Mesendoderm (in vitro differentiated cells): ENCODE measurements at regions not wholly inside any gene's neighbourhood (a gene's known extent, or its start where the extent isn't known, plus 50 kb on each side); places are given as distances from the start of the nearest gene placed in this dataset.

Source experiments
- DNase-seq: peaks from one replicate; pipeline ENCODE4 v3.0.0; 2013
- H2AK5ac ChIP-seq: 2 replicates; pipeline ENCODE4 v1.6.1; 2013; ENCODE audit warnings: low read length, inconsistent platforms
- H2BK120ac ChIP-seq: 2 replicates; pipeline ENCODE4 v1.6.1; 2013; ENCODE audit warnings: low read depth, mild to moderate bottlenecking, low read length, moderate library complexity, mixed read lengths
- H2BK15ac ChIP-seq: replicated peaks from 2 replicates; pipeline ENCODE4 v1.6.1; 2013; ENCODE audit warnings: low read depth, mild to moderate bottlenecking, moderate library complexity
- H2BK5ac ChIP-seq: 2 replicates; pipeline ENCODE4 v1.6.1; 2013; ENCODE audit warnings: low read length, inconsistent platforms
- H3K18ac ChIP-seq: 2 replicates; pipeline ENCODE4 v1.6.1; 2013; ENCODE audit warnings: mild to moderate bottlenecking, low read length, mixed read lengths
- H3K23ac ChIP-seq: one replicate; pipeline ENCODE4 v1.6.1; 2013; ENCODE audit warnings: low read length
- H3K27ac ChIP-seq: 2 replicates; pipeline ENCODE4 v1.5.1; 2013; ENCODE audit warnings: low read depth, mild to moderate bottlenecking, inconsistent platforms, low read length, moderate library complexity
- H3K27me3 ChIP-seq: 2 replicates; pipeline ENCODE4 v1.6.1; 2013; ENCODE audit warnings: low read length, control low read depth, mild to moderate bottlenecking, inconsistent platforms; ENCODE audit not compliant: insufficient read depth, poor library complexity
- H3K36me3 ChIP-seq: 2 replicates; pipeline ENCODE4 v1.6.1; 2013; ENCODE audit warnings: low read length, inconsistent platforms; ENCODE audit not compliant: control insufficient read depth, insufficient read depth
- H3K4ac ChIP-seq: one replicate; pipeline ENCODE4 v1.6.1; 2013; ENCODE audit warnings: low read depth, mild to moderate bottlenecking, low read length, moderate library complexity
- H3K4me1 ChIP-seq: 2 replicates; pipeline ENCODE4 v1.6.1; 2013; ENCODE audit warnings: low read depth, low read length, inconsistent platforms; ENCODE audit not compliant: control insufficient read depth
- H3K4me2 ChIP-seq: 2 replicates; pipeline ENCODE4 v1.6.1; 2013; ENCODE audit warnings: low read length
- H3K4me3 ChIP-seq: 2 replicates; pipeline ENCODE4 v1.5.1; 2013; ENCODE audit warnings: mild to moderate bottlenecking, low read length
- H3K56ac ChIP-seq: one replicate; pipeline ENCODE4 v1.6.1; 2013; ENCODE audit warnings: low read length
- H3K79me1 ChIP-seq: 2 replicates; pipeline ENCODE4 v1.6.1; 2013; ENCODE audit warnings: low read length, inconsistent platforms
- H3K79me2 ChIP-seq: 2 replicates; pipeline ENCODE4 v1.6.1; 2013; ENCODE audit warnings: mild to moderate bottlenecking, low read length; ENCODE audit not compliant: control insufficient read depth, insufficient read depth
- H3K9ac ChIP-seq: 2 replicates; pipeline ENCODE4 v1.6.1; 2013; ENCODE audit warnings: low read length, inconsistent platforms
- H4K5ac ChIP-seq: one replicate; pipeline ENCODE4 v1.6.1; 2013; ENCODE audit warnings: low read length
- H4K8ac ChIP-seq: one replicate; pipeline ENCODE4 v1.6.1; 2013; ENCODE audit warnings: low read depth, mild to moderate bottlenecking, control low read depth, low read length, moderate library complexity
- WGBS: extraction: QIAGEN DNeasy Blood & Tissue Kit; methylation state at CpG from one replicate; pipeline ENCODE4 v1.1.7; 2013; ENCODE audit warnings: low lambda C conversion rate, missing lambda C conversion rate; ENCODE audit not compliant: insufficient coverage; ENCODE audit errors: extremely low coverage; 5-methylcytosine and 5-hydroxymethylcytosine counted together

DNA sequence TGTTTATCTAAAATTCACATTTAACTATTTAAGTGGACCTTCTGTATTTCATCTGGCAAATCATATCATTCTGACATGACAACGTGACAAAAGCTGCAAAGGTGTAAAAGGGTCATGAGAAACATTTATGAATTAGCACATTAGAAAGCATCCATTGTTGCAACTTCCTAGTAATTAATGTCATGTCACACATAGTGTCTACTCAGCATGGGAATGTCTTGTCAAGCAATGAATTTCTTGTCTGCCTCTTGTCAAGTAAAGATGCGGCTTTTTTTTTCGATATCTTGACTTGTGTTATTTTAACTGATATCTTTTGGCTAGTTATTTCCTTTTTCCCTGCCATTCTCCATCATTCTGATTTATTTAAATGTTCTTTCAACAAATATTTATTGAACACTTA, 463.5 kb upstream of the CXorf51B start:
- H2BK15ac ChIP-seq: no peak overlapping the region
- no peaks in the 10 kb centered on the region for H3K79me1 ChIP-seq
- WGBS: no CpG with 5 or more reads among the region's 3 CpGs
- no peak overlapping the region for H3K4me3 ChIP-seq
- H4K5ac ChIP-seq: no peak overlapping the region
- no peak for DNase-seq
- no peak overlapping the region for H2BK120ac ChIP-seq
- no peak overlapping the region for H2AK5ac ChIP-seq
- H3K4me2 ChIP-seq: no peak overlapping the region
- H3K4ac ChIP-seq: no peak overlapping the region
- H3K27me3 ChIP-seq: no peaks in the 10 kb centered on the region
- H3K9ac ChIP-seq: no peak overlapping the region
- no peaks in the 10 kb centered on the region for H3K4me1 ChIP-seq
- no peak overlapping the region for H2BK5ac ChIP-seq
- H3K56ac ChIP-seq: no peak overlapping the region
- no peaks in the 10 kb centered on the region for H3K79me2 ChIP-seq
- H3K27ac ChIP-seq: no peak overlapping the region
- no peaks in the 10 kb centered on the region for H3K36me3 ChIP-seq
- no peak overlapping the region for H3K18ac ChIP-seq
- H4K8ac ChIP-seq: no peak overlapping the region
- no peak overlapping the region for H3K23ac ChIP-seq

DNA sequence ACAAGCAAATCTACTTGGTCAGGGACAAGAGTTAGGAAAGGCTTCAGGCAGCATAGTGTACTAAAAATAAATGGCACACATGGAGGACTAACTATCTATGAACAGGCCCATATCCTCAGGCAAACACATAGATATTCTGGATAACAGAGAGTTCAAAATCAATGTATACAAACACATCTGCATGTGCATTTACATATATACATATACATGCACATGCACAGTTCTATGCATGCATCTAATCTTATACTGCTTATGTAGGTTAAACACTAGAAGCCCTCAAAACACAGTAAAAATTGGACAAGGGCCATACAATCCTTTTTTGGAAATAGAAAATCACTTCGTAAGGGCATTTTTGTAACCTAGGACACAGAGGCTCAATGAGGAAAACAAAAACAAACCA, 458.0 kb upstream of the CXorf51B start:
- Histone ChIP-seq H3K9ac (no peak overlapping the region), H2AK5ac (no peak overlapping the region), H2BK120ac (no peak overlapping the region), H2BK15ac (no peak overlapping the region), H4K8ac (no peak overlapping the region), H3K4me3 (no peak overlapping the region), H3K18ac (no peak overlapping the region), H3K4me1 (no peaks in the 10 kb centered on the region), H3K27me3 (no peaks in the 10 kb centered on the region), H3K23ac (no peak overlapping the region), H3K79me2 (no peaks in the 10 kb centered on the region), H3K4ac (no peak overlapping the region), H2BK5ac (no peak overlapping the region), H3K27ac (no peak overlapping the region), H3K4me2 (no peak overlapping the region), H3K79me1 (no peaks in the 10 kb centered on the region), H3K56ac (no peak overlapping the region), H4K5ac (no peak overlapping the region), H3K36me3 (no peaks in the 10 kb centered on the region)
- WGBS: no CpG with 5 or more reads among the region's 1 CpG
- DNase-seq: no peak

DNA sequence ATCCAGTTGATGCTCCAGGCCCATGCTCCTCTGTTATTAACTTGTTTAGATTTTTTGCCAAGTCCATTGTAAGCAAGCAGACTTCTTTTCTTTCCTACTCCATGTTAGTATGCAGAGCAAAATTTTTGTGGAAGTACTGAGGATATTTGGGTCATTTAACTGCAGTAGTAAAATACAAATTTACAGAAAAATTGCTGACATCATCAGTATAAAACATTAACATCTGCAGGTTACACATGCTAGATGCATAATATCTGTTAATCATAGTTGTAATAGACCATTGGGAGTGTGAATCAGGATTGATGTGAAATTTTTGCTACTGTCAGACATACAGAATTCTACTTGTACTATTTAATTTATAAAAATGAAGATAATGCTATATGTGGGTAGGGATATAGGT, 454.1 kb upstream of the CXorf51B start:
- H3K27me3 ChIP-seq: no peaks in the 10 kb centered on the region
- H4K5ac ChIP-seq: no peak overlapping the region
- H3K79me2 ChIP-seq: no peaks in the 10 kb centered on the region
- no peak overlapping the region for H3K9ac ChIP-seq
- no peak overlapping the region for H3K23ac ChIP-seq
- H3K27ac ChIP-seq: no peak overlapping the region
- no peak overlapping the region for H3K18ac ChIP-seq
- DNase-seq: no peak
- no peak overlapping the region for H3K4me3 ChIP-seq
- H2AK5ac ChIP-seq: no peak overlapping the region
- H3K4me1 ChIP-seq: no peaks in the 10 kb centered on the region
- H2BK15ac ChIP-seq: no peak overlapping the region
- no peak overlapping the region for H2BK5ac ChIP-seq
- H4K8ac ChIP-seq: no peak overlapping the region
- H3K79me1 ChIP-seq: no peaks in the 10 kb centered on the region
- no peaks in the 10 kb centered on the region for H3K36me3 ChIP-seq
- H3K4me2 ChIP-seq: no peak overlapping the region
- no peak overlapping the region for H3K4ac ChIP-seq
- H2BK120ac ChIP-seq: no peak overlapping the region
- no peak overlapping the region for H3K56ac ChIP-seq

DNA sequence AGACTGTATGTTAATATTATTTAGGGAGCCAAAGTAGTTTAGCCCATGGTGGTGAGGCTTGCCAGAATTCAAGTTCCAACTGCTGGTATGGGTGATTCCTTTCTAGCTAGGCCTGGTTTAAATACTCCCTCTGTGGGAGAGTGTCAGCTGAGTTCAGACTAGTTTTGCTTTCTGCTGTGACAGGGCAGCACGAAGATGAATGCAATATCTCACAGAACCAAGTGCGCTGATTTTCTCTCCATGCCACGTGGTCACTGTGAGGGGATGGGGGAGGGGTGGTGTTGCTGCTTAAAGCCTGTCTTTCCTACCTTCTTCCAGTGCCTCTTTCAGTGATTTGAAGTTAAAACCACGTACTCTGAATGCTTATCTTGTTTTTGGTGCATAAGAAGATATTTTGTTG, 445.7 kb upstream of the CXorf51B start:
- Histone ChIP-seq H3K27ac (no peak overlapping the region), H2BK120ac (no peak overlapping the region), H3K27me3 (no peaks in the 10 kb centered on the region), H2BK5ac (no peak overlapping the region), H2AK5ac (no peak overlapping the region), H3K79me1 (no peaks in the 10 kb centered on the region), H3K18ac (no peak overlapping the region), H3K4me1 (no peaks in the 10 kb centered on the region), H3K36me3 (no peaks in the 10 kb centered on the region), H3K23ac (no peak overlapping the region), H3K56ac (no peak overlapping the region), H4K8ac (no peak overlapping the region), H3K9ac (no peak overlapping the region), H3K79me2 (no peaks in the 10 kb centered on the region), H3K4ac (no peak overlapping the region), H3K4me2 (no peak overlapping the region), H3K4me3 (no peak overlapping the region), H4K5ac (no peak overlapping the region), H2BK15ac (no peak overlapping the region)
- DNase-seq: no peak
- WGBS: no CpG with 5 or more reads among the region's 4 CpGs

DNA sequence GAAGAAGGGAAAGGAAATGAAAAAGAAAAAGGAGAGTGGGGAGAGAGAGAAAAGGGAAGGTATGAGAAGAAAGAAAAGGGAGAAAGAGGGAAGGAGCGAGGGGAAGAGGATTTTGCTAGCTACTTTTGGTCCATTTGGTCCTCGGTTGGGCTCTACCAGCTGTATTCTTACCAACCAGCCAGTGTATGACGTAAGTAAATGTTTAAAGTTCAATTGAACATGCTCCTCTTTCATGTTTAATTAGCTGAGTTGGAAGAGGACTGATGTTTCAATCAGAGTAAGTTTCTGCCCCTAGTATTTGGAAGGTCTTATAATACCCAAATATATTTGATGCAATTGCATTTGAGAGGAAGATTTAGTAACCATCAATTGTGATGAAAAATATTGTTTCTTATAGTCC, 424.0 kb upstream of the CXorf51B start:
- no CpG with 5 or more reads among the region's 3 CpGs for WGBS
- Histone ChIP-seq H2BK15ac (no peak overlapping the region), H3K9ac (no peak overlapping the region), H3K4me1 (no peaks in the 10 kb centered on the region), H3K27ac (no peak overlapping the region), H3K56ac (no peak overlapping the region), H3K18ac (no peak overlapping the region), H3K79me2 (no peaks in the 10 kb centered on the region), H3K4me3 (no peak overlapping the region), H4K5ac (no peak overlapping the region), H2BK5ac (no peak overlapping the region), H4K8ac (no peak overlapping the region), H3K79me1 (no peaks in the 10 kb centered on the region), H3K27me3 (no peaks in the 10 kb centered on the region), H3K23ac (no peak overlapping the region), H3K36me3 (no peaks in the 10 kb centered on the region), H3K4ac (no peak overlapping the region), H2BK120ac (no peak overlapping the region), H2AK5ac (no peak overlapping the region), H3K4me2 (no peak overlapping the region)
- no peak for DNase-seq

DNA sequence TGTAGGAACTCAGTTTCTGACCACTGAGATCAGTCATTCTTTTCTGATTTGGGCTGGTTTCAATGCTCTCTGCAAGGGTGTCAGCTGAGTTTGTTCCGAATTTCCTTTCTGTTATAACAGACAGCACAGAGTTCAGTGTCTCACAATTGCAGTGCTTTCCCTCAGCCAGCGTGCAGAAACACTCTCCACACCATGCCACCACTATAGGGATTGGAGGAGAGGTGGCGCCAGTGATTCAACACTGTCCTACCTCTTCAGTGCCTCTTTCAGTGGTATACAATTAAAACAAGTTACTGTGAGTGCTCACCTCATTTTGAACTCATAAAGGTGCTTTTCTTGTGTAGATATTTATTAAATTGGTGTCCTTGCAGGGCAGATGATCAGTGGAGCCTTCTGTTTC, 413.2 kb upstream of the CXorf51B start:
- H3K9ac ChIP-seq: no peak overlapping the region
- H2AK5ac ChIP-seq: no peak overlapping the region
- H4K5ac ChIP-seq: no peak overlapping the region
- no peak overlapping the region for H2BK15ac ChIP-seq
- no peaks in the 10 kb centered on the region for H3K4me1 ChIP-seq
- H3K79me2 ChIP-seq: no peaks in the 10 kb centered on the region
- H3K27me3 ChIP-seq: no peaks in the 10 kb centered on the region
- no peak overlapping the region for H3K23ac ChIP-seq
- no CpG with 5 or more reads among the region's 3 CpGs for WGBS
- no peak overlapping the region for H3K18ac ChIP-seq
- H4K8ac ChIP-seq: no peak overlapping the region
- no peak overlapping the region for H3K4me2 ChIP-seq
- no peak overlapping the region for H3K4ac ChIP-seq
- DNase-seq: peak; percentile 19
- no peak overlapping the region for H2BK120ac ChIP-seq
- H3K56ac ChIP-seq: no peak overlapping the region
- H3K4me3 ChIP-seq: no peak overlapping the region
- no peaks in the 10 kb centered on the region for H3K79me1 ChIP-seq
- no peaks in the 10 kb centered on the region for H3K36me3 ChIP-seq
- H3K27ac ChIP-seq: no peak overlapping the region
- no peak overlapping the region for H2BK5ac ChIP-seq
